Activated CD8-positive, alpha-beta memory T cell treated with anti-CD3 and anti-CD28 coated beads for 36 hours (primary cell): ENCODE measurements at regions not wholly inside any gene's neighbourhood (a gene's known extent, or its start where the extent isn't known, plus 50 kb on each side); places are given as distances from the start of the nearest gene placed in this dataset.

Experiments
- CTCF ChIA-PET: fragments of 350-600 bp; sonication (Branson Sonifier 250); formaldehyde crosslinking; loops from one replicate; lab custom pipeline; 2021; ENCODE audit warnings: antibody characterized with exemption; lab: Charles Lee
- POLR2A ChIA-PET: fragments of 350-600 bp; sonication (Branson Sonifier 250); formaldehyde crosslinking; loops from one replicate; lab custom pipeline; 2021; ENCODE audit warnings: antibody characterized with exemption; lab: Charles Lee

DNA sequence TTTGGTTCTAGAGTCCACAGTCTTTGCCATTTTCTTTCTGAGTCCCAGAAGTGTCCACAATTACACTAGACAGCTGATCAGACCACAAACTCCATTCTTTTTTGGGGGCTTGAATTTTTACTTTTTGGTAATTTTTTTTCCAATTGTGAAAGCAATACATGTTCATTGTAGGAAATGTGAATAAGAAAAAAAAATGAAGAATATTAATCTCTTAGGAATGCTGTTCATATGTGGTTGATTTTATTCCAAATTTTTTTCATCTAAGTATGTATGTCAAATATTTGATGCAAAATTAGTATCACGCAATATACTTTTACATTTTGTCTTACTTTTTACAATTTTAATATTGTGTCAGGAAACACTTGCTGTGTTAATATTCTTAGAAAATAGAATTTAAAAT, 76.4 kb upstream of the ETS2 start:
- ChIA-PET CTCF (no interaction called here), POLR2A (no interaction called here)

GRCh38 chr21:38729754-38730379, 75.9 kb upstream of the ETS2 start:
- ChIA-PET POLR2A (no interaction called here), CTCF (no interaction called here)

DNA sequence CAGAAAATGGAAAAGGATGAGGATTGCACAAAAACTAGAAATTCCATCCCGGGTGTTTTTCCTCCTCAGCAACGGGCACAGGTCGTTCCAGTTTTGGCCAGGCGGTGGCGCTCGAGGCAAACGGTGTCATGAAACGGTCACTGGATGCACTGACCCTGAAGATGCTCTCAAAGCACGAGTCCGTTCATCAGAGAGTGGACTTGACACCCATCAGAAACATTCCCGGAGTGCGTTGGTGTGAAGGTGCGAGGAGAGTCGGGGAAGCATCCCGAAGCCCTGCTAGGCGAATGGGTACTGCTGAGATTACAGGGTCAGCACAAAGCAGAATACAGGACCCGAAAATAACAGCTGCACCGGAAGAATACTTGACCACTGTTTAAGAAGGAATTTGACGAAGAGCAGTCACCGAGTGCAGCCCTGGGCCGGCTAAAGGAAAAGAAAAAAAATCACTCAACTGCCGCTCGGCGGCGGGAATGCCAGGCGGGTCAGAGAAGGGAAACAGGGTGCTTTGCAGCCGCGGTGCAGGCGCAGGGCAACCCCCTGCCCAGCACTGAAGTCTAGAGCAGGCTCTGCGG, 71.7 kb upstream of the ETS2 start:
- CTCF ChIA-PET = interaction anchor here (0.6 to 1.0 kb wide), 3 partner anchors 77 to 405 kb away, joined by 3 read pairs; no protein-coding TSS in a partner anchor
- POLR2A ChIA-PET = no interaction called here

- POLR2A ChIA-PET = interaction anchor here (0.7 kb wide), 1 partner anchor 456 kb away, joined by 3 read pairs; no protein-coding TSS in a partner anchor
- CTCF ChIA-PET = interaction anchor here (0.6 to 1.4 kb wide), 5 partner anchors 19 to 404 kb away, joined by 3 read pairs; no protein-coding TSS in a partner anchor
These were observed 70.9 kb upstream of the ETS2 start for GRCh38 chr21:38734646-38735365.

GRCh38 chr21:38735626-38736206, 70.0 kb upstream of the ETS2 start:
- POLR2A ChIA-PET = no interaction called here

DNA sequence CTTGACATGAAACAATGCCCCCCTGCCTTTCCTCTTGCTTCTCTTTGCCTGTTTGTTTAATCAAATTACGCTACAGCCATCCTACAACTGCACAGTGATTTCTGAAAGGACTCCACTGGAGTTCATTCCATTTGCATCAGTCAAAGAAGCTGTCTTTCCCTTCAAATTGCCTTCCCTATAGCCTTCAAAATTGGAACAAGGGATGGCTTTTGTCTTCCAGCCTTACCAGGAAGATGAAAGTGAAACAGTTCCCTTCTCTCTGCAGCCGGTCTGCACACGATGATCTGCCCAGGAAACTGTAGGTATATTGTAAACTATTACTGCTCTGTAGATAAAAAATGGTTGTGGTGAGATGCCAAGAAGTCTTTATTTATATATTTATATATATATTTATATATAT, 65.6 kb upstream of the ETS2 start:
- CTCF ChIA-PET = no interaction called here
- POLR2A ChIA-PET = no interaction called here

More at GRCh38 chr21:38735626-38736206, 70.0 kb upstream of the ETS2 start:
- CTCF ChIA-PET = interaction anchor here (1.2 to 1.4 kb wide), 2 partner anchors 179 to 402 kb away, joined by 3 read pairs; no protein-coding TSS in a partner anchor

DNA sequence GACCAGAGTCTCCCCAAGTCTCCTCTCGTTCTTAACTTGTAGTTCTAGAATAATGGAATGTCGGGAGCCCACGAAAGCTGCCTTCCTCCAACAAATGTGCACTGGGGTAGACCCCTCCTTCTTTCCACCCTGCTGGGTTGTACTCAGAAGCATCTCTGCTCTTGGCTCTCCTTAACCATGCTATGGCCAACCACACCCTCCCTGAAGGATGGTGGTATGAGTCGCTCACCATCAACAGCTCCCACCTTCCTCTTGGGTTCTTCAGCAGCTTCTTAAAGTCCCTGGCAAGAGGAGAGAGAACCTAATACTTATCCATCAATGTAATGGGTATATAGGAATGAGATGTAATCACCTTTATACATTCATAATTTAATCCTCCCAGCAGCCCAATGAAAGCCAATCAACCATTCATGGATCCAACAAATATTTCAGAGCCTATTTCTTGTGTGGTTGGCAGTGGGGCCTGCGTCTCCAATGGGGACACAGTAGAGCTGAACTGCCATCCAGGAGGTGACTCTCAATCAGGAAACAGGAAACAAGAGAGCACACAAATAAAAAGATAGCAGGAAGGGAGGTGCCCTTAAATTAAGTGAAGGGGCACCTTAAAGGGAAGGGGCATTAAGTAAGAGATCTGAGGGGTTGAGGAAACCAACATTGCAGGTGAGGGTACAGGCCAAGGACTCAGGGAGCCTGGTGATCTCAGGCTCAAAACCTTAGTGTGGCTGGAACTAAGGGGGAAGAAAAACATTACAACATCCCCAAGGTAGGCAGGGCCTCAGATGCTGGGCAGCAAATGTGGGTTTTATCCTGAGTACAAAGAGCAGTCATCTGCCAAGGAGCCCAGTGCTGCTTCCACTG, 64.4 kb upstream of the ETS2 start:
- CTCF ChIA-PET = no interaction called here
- POLR2A ChIA-PET = no interaction called here

GRCh38 chr21:38741950-38742256, 63.8 kb upstream of the ETS2 start:
- ChIA-PET POLR2A (no interaction called here), CTCF (no interaction called here)

GRCh38 chr21:38742580-38743260, 63.0 kb upstream of the ETS2 start:
- CTCF ChIA-PET = no interaction called here

GRCh38 chr21:38743772-38744529, 61.8 kb upstream of the ETS2 start:
- ChIA-PET CTCF (interaction anchor here (0.7 kb wide), 1 partner anchor 99 kb away, joined by 3 read pairs; no protein-coding TSS in a partner anchor), POLR2A (no interaction called here)

More at GRCh38 chr21:38742580-38743260, 63.0 kb upstream of the ETS2 start:
- POLR2A ChIA-PET = no interaction called here

DNA sequence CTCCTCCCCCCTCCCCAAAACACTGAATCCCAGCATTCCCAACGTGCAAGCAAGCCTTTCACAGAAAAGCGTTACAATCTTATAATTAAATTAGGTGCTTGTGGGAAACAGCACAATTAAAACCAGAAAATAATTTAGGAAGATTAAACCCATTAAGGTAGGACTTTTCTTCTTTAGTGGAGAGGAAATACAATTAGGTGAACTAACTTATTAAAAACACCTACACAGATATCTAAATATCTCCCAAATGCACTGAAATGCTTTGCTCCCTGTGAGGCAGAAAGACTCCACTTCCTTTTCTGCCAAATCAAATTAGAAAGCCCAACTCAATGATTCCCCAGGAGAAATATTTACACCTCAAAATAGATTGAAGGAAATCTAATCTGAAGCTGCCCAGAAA, 60.9 kb upstream of the ETS2 start:
- POLR2A ChIA-PET = no interaction called here

DNA sequence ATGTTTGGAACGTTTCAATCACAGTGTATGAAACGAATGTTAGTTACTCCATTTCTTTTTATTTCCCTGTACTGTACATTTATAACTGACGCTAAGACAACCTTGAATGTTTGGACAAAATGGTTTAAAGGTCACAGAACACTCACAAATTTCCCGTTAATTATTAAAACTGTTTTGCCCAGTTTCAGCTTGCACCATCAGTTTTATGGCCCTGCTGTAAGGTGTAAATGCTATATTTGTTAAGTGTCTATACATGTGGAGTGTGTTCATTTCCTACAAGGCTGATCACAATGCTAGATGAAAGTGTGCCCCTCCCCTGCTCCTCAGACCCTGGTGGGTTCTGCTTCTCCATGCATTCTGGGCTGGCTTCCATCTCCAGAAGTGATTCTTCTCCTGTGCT, 57.9 kb upstream of the ETS2 start:
- ChIA-PET POLR2A (no interaction called here), CTCF (interaction anchor here (0.9 kb wide), 1 partner anchor 8 kb away, joined by 3 read pairs; no protein-coding TSS in a partner anchor)

More for the DNA sequence above, 60.9 kb upstream of the ETS2 start:
- CTCF ChIA-PET = no interaction called here

GRCh38 chr21:38751379-38752050, 54.2 kb upstream of the ETS2 start:
- CTCF ChIA-PET = no interaction called here
- POLR2A ChIA-PET = no interaction called here

- CTCF ChIA-PET = no interaction called here
- POLR2A ChIA-PET = no interaction called here
These were observed 53.7 kb upstream of the ETS2 start for GRCh38 chr21:38752051-38752505.

GRCh38 chr21:38753114-38753513, 52.6 kb upstream of the ETS2 start:
- ChIA-PET CTCF (no interaction called here), POLR2A (no interaction called here)

- POLR2A ChIA-PET = no interaction called here
- CTCF ChIA-PET = no interaction called here
These were observed 52.2 kb upstream of the ETS2 start for GRCh38 chr21:38753557-38753971.
